ENCODE measurements at regions not wholly inside any gene's neighbourhood (a gene's known extent, or its start where the extent isn't known, plus 50 kb on each side); places are given as distances from the start of the nearest gene placed in this dataset.
A peak's percentile ranks its signal among the peaks of the same experiment; 100 is the strongest.

DNA sequence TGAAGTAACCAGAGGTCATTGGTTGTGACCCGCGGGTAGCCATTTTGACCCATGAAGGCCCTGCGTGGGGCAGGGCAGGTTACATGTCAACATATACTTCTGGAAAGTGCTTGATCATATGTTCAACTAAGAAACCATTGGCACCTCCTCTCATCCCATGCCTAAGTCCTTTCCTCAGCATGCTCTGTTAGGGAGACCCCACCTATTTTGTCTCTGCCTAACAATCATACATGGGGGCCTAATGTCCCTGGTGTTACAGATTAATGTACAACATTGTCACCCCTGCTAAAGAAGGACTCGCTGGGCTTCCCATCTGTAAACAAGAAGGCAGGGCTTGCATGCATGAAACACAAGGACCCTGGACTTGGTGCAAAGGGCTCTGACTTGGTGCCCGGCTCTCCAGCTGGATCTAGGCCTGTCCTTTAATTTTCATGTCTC is 133.7 kb upstream of the TNS3 start (continued):
- TF ChIP-seq, protein P1, sequence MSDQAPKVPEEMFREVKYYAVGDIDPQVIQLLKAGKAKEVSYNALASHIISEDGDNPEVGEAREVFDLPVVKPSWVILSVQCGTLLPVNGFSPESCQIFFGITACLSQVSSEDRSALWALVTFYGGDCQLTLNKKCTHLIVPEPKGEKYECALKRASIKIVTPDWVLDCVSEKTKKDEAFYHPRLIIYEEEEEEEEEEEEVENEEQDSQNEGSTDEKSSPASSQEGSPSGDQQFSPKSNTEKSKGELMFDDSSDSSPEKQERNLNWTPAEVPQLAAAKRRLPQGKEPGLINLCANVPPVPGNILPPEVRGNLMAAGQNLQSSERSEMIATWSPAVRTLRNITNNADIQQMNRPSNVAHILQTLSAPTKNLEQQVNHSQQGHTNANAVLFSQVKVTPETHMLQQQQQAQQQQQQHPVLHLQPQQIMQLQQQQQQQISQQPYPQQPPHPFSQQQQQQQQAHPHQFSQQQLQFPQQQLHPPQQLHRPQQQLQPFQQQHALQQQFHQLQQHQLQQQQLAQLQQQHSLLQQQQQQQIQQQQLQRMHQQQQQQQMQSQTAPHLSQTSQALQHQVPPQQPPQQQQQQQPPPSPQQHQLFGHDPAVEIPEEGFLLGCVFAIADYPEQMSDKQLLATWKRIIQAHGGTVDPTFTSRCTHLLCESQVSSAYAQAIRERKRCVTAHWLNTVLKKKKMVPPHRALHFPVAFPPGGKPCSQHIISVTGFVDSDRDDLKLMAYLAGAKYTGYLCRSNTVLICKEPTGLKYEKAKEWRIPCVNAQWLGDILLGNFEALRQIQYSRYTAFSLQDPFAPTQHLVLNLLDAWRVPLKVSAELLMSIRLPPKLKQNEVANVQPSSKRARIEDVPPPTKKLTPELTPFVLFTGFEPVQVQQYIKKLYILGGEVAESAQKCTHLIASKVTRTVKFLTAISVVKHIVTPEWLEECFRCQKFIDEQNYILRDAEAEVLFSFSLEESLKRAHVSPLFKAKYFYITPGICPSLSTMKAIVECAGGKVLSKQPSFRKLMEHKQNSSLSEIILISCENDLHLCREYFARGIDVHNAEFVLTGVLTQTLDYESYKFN (CRISPR knock-in tag; conservative IDR thresholded peaks at IDR 0.05): peak; percentile 97
- TF ChIP-seq ZNF772 (CRISPR knock-in tag; IDR thresholded peaks at IDR 0.05) (0 out of 2 replicates have a peak, but pooled peaks have one; percentile 41), HOXD1 (CRISPR knock-in tag; IDR thresholded peaks at IDR 0.05) (no peak), ZNF232 (CRISPR knock-in tag; IDR thresholded peaks at IDR 0.05; ENCODE audit: borderline replicate concordance) (peak; percentile 70; the same call in 1 of the 2 replicates), ZFP36L2 (CRISPR knock-in tag; IDR thresholded peaks at IDR 0.05) (no peak), EZH2 (conservative IDR thresholded peaks at IDR 0.05; ENCODE audit: low read depth, low read length) (no peak), FOXA3 (CRISPR knock-in tag; IDR thresholded peaks at IDR 0.05) (peak; percentile 97), IRX3 (CRISPR knock-in tag; IDR thresholded peaks at IDR 0.05; ENCODE audit: borderline replicate concordance, low read depth) (no peak), KDM3A (CRISPR knock-in tag; IDR thresholded peaks at IDR 0.05; ENCODE audit: low read depth) (peak; percentile 46; the same call in 1 of the 2 replicates), RARA (CRISPR knock-in tag; IDR thresholded peaks at IDR 0.05) (peak; percentile 71), HNRNPLL (IDR thresholded peaks at IDR 0.05; ENCODE audit: low read depth, low read length, poor library complexity, severe bottlenecking) (no peak), CCAR2 (optimal IDR thresholded peaks at IDR 0.05; ENCODE audit: low read depth, low read length) (no peak)
- TF ChIP-seq, protein P2, sequence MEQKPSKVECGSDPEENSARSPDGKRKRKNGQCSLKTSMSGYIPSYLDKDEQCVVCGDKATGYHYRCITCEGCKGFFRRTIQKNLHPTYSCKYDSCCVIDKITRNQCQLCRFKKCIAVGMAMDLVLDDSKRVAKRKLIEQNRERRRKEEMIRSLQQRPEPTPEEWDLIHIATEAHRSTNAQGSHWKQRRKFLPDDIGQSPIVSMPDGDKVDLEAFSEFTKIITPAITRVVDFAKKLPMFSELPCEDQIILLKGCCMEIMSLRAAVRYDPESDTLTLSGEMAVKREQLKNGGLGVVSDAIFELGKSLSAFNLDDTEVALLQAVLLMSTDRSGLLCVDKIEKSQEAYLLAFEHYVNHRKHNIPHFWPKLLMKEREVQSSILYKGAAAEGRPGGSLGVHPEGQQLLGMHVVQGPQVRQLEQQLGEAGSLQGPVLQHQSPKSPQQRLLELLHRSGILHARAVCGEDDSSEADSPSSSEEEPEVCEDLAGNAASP (CRISPR knock-in tag; IDR thresholded peaks at IDR 0.05; ENCODE audit: borderline replicate concordance): peak; percentile 68; the same call in 1 of the 2 replicates
- TF ChIP-seq, protein P3, sequence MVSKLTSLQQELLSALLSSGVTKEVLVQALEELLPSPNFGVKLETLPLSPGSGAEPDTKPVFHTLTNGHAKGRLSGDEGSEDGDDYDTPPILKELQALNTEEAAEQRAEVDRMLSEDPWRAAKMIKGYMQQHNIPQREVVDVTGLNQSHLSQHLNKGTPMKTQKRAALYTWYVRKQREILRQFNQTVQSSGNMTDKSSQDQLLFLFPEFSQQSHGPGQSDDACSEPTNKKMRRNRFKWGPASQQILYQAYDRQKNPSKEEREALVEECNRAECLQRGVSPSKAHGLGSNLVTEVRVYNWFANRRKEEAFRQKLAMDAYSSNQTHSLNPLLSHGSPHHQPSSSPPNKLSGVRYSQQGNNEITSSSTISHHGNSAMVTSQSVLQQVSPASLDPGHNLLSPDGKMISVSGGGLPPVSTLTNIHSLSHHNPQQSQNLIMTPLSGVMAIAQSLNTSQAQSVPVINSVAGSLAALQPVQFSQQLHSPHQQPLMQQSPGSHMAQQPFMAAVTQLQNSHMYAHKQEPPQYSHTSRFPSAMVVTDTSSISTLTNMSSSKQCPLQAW (CRISPR knock-in tag; IDR thresholded peaks at IDR 0.05): peak; percentile 78
- TF ChIP-seq, protein P4, sequence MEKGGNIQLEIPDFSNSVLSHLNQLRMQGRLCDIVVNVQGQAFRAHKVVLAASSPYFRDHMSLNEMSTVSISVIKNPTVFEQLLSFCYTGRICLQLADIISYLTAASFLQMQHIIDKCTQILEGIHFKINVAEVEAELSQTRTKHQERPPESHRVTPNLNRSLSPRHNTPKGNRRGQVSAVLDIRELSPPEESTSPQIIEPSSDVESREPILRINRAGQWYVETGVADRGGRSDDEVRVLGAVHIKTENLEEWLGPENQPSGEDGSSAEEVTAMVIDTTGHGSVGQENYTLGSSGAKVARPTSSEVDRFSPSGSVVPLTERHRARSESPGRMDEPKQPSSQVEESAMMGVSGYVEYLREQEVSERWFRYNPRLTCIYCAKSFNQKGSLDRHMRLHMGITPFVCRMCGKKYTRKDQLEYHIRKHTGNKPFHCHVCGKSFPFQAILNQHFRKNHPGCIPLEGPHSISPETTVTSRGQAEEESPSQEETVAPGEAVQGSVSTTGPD (CRISPR knock-in tag; IDR thresholded peaks at IDR 0.05): no peak
- TF ChIP-seq, protein P5, sequence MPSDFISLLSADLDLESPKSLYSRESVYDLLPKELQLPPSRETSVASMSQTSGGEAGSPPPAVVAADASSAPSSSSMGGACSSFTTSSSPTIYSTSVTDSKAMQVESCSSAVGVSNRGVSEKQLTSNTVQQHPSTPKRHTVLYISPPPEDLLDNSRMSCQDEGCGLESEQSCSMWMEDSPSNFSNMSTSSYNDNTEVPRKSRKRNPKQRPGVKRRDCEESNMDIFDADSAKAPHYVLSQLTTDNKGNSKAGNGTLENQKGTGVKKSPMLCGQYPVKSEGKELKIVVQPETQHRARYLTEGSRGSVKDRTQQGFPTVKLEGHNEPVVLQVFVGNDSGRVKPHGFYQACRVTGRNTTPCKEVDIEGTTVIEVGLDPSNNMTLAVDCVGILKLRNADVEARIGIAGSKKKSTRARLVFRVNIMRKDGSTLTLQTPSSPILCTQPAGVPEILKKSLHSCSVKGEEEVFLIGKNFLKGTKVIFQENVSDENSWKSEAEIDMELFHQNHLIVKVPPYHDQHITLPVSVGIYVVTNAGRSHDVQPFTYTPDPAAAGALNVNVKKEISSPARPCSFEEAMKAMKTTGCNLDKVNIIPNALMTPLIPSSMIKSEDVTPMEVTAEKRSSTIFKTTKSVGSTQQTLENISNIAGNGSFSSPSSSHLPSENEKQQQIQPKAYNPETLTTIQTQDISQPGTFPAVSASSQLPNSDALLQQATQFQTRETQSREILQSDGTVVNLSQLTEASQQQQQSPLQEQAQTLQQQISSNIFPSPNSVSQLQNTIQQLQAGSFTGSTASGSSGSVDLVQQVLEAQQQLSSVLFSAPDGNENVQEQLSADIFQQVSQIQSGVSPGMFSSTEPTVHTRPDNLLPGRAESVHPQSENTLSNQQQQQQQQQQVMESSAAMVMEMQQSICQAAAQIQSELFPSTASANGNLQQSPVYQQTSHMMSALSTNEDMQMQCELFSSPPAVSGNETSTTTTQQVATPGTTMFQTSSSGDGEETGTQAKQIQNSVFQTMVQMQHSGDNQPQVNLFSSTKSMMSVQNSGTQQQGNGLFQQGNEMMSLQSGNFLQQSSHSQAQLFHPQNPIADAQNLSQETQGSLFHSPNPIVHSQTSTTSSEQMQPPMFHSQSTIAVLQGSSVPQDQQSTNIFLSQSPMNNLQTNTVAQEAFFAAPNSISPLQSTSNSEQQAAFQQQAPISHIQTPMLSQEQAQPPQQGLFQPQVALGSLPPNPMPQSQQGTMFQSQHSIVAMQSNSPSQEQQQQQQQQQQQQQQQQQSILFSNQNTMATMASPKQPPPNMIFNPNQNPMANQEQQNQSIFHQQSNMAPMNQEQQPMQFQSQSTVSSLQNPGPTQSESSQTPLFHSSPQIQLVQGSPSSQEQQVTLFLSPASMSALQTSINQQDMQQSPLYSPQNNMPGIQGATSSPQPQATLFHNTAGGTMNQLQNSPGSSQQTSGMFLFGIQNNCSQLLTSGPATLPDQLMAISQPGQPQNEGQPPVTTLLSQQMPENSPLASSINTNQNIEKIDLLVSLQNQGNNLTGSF (CRISPR knock-in tag; IDR thresholded peaks at IDR 0.05): no peak
- TF ChIP-seq, protein P6, sequence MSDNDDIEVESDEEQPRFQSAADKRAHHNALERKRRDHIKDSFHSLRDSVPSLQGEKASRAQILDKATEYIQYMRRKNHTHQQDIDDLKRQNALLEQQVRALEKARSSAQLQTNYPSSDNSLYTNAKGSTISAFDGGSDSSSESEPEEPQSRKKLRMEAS (IDR thresholded peaks at IDR 0.05): peak; percentile 73

All from HepG2 (cell line).